ENCODE measurements at regions not wholly inside any gene's neighbourhood (a gene's known extent, or its start where the extent isn't known, plus 50 kb on each side); places are given as distances from the start of the nearest gene placed in this dataset.

DNA sequence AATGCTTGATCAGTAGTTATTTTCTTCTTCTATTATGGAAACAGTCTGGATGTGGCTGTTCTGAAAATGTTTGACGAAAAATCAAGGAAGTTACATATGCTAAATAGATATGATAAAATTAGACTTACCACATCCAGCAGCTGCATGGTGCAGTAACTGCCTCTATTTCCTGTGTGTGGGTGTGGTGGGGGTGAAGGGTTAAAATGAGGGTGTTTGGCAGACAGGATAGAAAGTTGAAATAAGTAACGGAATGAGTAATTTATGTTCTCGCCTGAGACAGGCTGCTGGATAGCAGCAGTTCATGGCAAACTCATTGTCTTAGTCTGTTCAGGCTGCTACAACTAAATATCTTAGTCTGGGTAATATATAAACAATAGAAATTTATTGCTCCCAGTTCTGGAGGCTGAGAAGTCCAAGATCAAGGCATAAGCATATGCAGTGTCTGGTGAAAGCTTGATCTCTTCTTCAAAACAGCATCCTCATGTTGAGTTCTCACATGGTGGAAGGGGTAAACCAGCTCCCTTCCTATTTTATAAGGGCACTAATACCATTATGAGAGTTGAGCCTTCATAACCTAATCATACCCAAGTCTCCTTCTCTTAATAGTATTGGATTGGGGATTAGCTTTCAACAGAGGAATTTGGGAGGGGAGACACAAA is 1248.9 kb downstream of the SLITRK5 start:
- DNase-seq, result peak; percentile 51

DNA sequence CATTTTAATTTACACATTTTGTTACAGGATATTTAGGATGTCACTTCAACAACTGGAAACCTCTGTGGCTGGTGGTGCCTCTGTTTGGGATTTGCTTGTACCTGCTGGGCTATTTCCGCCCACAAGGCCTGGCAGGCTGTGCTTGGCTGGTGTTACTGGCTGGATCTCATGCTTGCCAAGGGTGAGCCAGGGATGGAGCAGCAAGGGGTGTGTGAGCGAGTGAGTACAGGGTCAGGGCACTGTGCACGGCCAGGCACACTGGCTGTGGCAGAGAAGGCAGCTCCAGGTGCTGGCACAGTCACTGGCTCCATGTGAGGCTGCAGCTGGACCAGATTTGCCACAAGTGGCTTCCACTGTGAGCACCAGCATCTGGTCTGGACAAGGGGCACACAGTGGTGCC is 1254.8 kb downstream of the SLITRK5 start:
- no peak for DNase-seq

DNA sequence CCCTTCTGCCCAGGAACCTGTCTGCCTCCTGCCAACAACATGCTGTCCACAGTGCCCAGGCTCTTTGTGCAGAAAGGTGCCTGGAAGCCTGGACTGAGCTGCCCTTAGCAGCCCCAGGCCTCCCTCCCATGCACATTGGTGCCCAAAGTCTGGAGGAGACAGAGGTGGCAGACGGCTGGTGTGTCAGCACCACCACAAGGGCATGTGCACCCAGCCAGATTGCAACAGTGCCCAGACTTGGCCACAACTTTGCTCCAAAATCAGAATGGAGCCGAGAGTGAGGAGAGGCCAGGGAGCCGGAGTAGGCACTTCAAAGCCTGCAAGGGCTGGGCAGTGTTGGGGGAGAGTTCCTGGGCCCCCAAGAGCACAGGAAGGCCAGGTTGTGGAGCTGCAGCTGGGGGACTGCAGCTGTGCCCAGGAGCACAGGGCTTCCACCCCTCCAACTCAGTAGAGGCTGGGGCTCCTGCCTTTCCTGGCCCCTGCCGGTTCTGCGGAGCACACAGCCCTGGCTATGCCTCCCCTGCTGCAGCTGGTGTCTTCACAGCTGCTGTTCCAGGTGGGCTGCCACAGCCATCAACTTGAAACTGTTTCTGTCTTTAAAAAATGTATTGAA is 1255.8 kb downstream of the SLITRK5 start:
- DNase-seq, result no peak

DNA sequence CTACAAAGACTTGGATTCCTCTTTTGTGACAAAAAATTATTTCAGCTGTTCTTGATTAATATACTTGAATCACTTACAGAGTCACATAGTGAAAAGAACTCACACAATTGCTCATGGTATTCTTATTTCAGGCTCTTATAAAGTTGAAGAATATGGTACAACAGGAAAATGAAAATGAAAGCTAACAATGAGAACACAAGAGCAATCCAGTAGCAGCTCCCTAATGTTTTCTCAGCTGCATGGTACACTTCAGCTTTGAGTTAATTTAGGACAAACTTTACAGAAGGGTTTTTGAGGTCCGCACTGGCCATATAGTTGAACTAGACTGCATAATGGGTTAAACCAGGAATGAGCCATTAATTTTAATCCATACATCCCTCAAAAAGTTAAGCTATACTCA is 1261.8 kb downstream of the SLITRK5 start:
- DNase-seq, result no peak

DNA sequence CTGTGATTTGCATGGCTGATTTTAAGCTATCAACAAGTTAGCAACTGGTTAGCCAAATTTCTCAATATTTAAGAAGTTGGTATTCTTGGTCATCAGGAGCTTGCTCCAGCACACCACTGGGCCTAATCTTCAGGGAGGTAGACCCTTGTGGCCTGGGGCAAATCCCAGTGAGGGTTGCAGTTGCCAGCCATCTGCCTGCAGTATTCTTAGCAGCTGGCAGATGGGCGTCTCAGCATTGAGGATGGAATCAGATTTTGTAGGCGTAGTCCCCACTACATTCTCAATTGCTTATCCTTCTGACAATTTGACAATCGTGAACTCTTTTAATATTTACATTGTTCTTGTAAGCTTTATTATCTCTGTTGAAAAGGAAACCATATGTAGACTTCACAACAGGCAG is 1266.2 kb downstream of the SLITRK5 start:
- DNase-seq, result no peak

DNA sequence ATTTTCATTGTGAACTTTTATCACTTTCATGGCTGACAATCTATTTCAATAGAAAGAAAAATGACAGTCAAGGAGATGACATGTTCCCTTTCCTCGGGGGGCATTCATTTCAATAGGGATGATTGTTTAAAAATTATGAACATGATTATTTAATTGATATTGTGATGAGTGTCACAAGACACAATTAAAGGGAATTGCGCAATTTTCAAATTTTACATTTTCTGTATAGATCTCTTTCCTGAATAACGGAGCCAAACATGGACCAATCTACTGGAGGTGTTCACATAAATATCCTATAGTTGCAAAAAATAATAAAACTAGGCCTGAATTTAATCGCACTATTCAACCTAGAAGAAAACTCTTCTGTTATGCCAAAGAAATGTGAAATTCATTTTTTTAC is 1274.6 kb downstream of the SLITRK5 start:
- DNase-seq, result no peak

DNA sequence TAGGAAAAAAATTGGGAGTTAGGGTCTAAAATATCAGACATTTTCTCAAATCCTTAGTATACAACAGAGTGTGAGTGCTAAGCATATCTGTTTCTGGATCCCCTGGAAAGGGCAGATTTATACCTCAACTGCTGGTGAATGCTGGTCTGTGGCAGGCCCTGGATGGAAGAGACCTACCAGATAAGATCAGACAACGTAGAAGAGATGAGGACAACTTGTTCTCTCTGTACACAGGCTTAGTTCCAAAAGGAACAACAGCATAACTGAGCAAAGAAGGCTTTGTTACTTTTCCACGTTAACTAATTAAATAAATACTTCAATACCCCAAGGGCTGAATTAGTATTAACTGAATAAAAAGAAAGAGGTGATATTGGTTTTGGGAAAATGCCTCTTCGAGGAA is 1277.3 kb downstream of the SLITRK5 start:
- DNase-seq, result no peak

DNA sequence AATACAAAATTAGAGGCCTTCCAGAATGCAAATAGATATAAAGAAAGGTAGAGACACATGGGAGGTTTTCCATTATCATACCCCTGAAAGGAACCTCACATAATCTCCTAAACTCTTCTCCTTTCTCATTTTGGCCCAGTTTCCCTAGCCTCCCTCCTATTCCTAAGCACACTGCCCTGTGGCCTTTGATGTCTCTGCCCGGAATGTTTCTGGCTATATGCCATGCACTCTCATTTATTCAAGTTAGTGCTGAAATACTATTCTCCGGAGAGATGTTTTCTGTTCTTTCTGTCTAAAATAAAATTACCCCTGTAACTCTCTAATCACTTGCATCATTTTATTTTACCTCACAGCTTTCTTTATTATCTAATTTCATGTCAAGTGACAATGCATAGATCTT is 1287.7 kb downstream of the SLITRK5 start:
- no peak for DNase-seq

DNA sequence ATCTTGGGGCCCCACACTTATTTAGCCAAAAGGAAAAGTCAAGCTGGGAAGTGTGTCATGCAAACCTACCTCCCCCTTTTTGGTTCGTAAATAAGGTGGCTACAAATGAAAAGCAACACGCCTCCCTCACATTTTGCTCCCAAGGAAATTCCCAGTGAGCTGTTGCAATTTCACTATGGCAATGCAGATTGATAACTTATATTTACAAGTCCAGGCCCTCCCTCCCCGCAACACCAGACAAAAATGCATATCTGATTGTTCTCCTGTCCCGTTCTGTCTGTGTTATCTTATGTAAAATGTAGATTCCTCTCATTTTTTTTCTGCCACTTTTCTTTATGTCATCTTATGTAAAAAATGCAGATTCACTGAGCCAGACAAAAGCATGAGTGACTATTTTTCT is 1305.3 kb downstream of the SLITRK5 start:
- DNase-seq, result no peak

DNA sequence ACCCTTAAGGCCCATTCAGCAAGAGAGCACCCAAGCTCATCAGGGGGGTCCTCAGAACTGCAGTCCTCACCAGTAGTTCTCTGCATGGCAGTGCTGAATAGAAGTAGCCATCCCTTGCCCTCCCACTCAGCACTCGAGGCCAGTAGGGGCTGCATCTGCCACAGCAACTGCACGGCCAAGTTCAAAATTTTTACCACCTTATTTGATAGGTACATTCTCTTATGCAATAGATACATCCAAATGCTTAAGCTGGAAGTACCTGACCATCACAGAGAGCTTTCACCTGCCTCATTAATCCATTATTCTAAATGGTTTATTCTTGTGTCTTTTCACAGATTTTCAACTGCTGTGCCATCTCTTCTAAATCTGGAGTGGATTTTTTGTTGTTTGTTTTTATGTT is 1307.4 kb downstream of the SLITRK5 start:
- DNase-seq, result no peak

DNA sequence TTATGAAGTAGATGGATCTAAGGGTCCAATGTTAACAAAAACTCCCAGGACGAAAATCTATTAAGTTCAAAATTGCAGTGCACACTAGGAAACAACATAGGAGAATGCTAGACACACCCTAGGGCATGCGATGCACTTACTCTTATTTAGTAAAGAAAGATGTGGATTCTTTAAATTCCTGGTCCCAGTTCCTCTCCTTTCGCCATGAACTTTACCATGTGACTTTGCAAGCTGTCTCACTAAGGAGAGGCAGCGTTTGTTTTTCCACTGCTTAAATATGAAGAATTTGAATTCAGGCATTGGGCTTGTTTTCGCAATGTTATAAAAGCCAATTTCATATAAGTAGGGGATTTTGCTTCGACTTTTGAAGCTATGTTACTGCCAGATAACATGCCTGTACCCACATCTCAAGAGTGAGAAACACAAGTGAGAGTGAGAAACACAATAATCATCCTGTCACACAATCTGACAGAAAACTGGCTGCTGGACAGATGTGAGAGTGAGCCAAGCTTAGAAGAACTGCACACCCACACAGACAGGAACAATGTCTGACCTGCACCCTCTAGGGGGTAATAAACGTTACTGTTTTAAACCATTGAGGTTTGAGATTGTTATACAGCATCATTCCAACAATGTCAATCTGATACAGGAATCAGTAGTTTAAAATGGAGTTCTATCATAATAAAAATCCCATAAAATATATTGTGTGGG is 1308.4 kb downstream of the SLITRK5 start:
- peak; percentile 24 for DNase-seq

DNA sequence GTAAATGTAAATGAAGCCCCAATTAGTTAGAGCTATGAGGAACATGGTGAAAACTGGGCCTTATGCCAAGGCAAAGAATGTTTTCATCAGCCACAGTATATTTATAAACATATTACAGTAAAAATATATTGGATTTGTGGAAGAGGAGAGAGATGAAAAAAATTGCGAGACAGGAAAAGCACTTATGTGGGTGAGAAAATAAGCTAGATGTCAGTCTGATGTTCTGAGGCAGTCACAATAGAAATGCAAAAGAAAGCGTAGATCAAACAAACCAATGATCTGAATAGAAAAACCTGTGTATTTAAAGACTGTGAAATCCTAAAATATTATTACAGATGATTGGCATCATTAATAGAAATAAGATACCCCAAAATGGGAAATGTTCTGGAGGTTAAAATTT is 1332.5 kb downstream of the SLITRK5 start:
- no peak for DNase-seq

DNA sequence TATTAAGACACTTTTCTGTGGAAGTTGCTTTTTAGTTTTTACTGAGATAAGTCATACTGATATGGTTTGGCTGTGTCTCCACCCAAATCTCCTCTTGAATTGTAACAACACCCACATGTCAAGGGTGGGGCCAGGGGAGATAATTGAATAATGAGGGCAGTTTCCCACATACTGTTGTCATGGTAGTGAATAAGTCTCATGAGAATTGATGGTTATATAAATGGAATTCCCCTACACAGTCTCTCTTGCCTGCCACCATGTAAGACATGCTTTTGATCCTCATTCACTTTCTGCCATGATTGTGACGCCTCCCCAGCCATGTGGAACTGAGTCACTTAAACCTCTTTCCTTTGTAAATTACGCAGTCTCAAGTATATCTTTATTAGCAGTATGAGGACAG is 1340.4 kb downstream of the SLITRK5 start:
- no peak for DNase-seq

DNA sequence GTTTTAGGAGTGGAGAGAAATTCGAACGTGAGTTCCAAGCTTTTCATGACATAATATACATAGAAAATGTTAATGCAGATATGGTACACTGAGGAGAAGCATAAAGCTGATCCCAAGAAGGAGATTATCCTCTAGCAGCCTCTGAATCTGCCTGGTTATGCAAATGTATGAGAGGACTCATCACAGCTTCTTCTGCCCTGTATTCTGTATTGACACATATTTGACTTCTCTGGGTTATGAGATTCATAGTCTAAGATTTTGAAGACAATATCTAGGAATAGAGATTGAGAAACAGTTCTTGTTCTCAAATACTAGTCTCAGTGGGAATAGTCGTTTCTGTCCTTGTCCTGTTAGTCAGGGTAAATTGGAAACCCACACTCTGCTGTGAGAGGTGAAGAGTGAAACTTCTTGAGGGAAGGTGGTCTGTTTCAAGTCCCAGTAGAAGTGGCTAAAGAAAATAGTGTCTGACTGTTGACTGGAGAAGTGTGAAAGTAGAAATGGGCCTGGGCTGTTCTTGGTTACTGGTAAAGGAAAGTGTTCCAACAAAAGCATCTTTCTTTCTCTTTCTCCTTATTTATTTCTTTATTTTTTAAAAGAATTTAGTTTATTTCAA is 1356.6 kb downstream of the SLITRK5 start:
- DNase-seq, result no peak

DNA sequence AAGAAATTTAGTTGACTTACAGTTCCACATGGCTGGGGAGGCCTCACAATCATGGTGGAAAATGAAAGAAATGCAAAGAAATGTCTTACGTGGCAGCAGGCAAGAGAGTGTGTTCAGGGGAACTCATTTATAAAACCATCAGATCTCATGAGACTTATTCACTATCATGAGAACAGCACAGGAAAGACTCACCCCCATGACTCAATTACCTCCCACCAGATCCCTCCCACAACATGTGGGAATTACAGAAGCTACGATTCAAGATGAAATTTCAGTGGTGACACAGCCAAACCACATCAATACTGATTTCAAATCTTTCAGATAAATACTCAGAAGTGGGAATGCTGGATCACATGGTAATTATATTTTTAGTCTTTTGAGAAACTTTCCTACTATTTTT is 1357.9 kb downstream of the SLITRK5 start:
- DNase-seq, result no peak

DNA sequence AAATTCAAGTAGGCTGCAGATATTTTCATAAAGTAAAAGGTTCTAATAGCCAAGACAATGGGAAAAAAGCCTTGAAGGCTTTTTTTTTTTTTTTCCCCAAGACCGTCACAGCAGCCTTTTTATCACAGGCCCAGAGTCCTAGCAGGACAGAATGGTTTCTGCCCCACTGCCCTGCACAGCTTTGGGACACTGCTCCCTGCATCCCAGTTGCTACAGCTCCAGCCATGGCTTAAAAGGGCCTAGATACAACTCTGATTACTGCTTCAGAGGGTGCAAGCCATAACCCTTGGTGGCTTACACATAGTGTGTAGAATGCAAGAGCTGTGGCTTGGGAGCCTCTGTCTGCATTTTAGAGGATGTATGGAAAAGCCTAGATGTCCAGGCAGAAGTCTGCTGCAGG is 1362.8 kb downstream of the SLITRK5 start:
- DNase-seq, result no peak

DNA sequence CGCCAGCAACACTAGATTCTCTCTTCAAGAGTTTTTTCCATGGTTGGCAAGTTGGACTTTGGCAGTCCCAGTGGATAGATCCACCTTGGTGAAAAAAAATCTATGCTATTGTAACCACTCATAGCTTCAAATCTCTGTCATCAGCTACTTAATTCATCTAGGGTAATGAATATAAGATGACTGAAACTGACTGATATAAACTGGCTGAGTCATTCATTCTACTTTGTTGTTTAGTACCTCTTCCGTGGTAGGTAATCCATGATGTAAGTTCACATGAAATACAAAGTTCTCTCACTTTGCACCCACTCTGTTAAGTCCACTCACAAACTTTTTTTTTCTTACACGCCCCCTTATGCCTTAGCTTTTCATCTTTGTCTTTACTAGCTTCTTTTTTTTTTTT is 1381.5 kb downstream of the SLITRK5 start:
- no peak for DNase-seq

DNA sequence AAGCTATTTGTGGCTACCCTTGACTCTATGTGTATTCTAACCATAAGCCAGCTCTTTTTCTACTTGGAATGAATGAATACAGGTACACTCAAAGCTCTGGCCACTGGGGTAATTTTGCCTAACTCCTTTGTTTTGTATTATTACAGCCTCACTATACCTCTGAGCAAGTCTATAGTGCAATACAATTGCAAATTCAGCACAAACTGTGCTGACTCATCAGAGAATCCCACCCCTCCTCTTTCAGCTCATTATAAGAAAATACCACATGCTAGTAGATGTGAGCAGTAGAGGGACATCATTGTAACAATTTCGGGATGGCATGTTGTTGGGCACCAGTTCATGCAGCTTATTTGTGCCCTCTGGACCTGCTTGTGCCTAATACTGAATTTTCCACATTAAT is 1382.2 kb downstream of the SLITRK5 start:
- DNase-seq, result no peak

DNA sequence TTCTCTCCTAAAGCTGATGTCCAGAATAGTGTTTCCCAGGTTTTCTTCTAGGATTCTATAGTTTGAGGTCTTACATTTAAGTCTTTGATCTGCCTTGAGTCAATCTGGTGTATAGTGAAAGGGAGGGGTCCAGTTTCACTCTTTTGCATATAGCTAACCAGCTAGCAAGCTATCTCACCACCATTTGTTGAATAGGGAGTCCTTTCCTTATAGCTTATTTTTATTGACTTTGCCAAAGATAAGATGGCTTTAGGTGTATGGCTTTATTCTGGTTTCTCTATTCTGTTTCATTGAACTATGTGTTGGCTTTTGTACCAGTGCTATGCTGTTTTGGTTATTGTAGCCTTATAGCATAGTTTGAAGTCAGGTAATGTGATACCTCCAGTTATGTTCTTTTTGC is 1386.1 kb downstream of the SLITRK5 start:
- DNase-seq, result no peak

DNA sequence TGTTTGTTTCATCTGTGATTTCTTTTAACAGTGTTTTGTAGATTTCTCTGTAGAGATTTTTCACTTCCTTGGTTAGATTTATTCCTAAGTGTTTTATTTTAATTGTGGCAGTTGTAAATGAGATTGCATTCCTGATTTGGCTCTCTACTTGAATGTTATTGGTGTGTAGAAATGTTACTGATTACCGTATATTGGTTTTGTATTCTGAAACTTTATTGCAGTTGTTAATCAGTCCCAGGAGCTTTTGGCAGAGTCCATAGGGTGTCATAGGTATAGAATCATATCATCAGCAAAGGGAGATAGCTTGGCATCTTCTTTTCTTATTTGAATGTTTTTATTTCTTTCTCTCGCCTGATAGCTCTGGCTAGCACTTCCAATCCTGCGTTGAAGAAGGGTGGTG is 1386.7 kb downstream of the SLITRK5 start:
- no peak for DNase-seq

DNA sequence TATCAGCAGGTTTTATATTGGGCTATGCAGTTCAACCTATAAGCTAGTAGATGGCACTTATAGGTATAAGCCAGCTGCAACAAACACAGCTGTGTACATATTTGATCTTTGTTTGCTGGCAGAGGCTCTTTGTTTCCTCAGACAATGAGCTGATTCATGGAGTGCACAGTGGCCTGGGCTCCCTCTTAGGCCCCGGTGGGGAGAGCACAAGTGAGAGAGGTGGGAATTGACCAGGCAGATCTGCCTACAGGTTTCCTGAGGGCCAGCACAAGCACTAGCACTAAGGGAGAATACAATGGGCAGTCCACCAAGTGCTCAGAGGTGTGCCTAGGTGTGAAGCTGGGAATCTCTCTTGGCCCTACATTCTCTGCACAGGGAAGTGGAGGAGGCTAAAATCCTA is 1390.7 kb downstream of the SLITRK5 start:
- DNase-seq, result no peak

DNA sequence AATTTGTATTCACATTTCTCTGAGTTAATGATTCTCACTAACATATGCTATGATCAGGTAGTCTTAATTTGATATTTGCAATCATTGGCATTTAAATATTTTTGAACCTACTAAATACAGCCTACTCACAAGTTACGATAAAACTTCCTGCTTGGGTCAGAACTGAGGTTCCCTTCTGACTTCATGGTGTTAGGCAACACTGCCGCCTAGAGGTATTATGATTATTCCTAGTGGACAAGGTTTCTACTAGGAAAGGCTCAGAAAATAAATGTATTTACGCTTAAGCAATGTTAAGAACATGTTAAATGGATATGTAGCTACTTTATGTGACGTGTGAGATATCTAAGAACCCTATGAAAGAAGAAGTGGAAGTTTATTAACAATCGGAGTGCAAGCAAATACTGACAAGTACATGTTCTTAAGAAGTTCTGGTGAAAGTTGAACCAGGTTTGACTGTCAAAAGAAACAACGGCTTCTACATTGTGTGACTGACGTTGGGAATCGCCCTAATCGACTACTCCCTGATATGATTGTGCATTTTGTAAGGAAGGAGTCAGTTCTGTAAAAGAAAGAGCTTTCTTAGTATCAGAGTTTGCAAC is 1395.8 kb downstream of the SLITRK5 start:
- DNase-seq, result peak; percentile 75

DNA sequence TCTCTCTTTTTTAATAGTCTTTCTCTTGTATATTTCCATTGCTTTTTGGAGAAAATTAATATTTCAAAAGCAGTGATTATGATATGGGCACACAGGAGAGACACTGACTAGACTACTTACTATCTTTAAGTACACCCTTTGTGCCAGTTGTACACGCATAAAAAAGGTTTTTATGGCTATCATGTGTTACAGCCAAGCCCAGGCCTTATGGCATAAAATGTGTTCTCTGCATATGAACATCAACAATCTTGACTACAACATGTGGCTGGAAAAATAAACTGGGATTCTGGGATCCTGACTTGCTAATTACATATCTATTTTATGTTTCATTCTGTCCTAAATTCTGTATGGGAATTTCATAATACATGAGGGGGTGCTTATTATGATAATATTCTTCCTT is 1401.8 kb downstream of the SLITRK5 start:
- DNase-seq, result no peak

DNA sequence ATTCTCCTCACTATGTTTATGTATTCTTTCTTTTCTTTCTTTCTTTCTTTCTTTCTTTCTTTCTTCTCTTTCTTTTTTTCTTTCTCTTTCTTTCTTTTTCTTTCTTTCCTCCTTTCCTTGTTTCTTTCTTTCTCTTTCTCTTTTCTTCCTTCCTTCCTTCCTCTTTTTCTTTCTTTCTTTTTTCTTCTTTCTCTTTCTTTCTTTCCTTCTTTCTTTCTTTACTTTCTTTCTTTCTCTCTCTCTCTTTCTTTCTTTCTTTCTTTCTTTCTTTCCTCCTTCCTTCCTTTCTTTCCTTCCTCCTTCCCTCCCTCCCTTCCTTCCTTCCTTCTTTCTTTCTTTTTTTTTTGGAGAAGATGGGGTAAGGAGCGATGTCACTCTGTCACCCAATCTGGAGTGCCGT is 1405.5 kb downstream of the SLITRK5 start:
- DNase-seq, result no peak
